Subcutaneous abdominal adipose tissue (tissue), 5 donors: ENCODE measurements at regions not wholly inside any gene's neighbourhood (a gene's known extent, or its start where the extent isn't known, plus 50 kb on each side); places are given as distances from the start of the nearest gene placed in this dataset.

Source experiments
- H3K27ac ChIP-seq: one replicate; pipeline ENCODE4 v1.7.0; 2013; ENCODE audit warnings: low read depth, mild to moderate bottlenecking, inconsistent platforms, low read length, moderate library complexity
- H3K27me3 ChIP-seq, 5 donors: one replicate each; pipeline ENCODE4 v1.7.0; 2013; ENCODE audit warnings: low read length in 5 of 5, inconsistent platforms in 1 of 5; ENCODE audit not compliant: control insufficient read depth in 5 of 5, insufficient read depth in 4 of 5
- H3K36me3 ChIP-seq, 5 donors: one replicate each; pipeline ENCODE4 v1.7.0; 2013; ENCODE audit warnings: low read length in 5 of 5; ENCODE audit not compliant: control insufficient read depth in 5 of 5, insufficient read depth in 5 of 5
- H3K4me1 ChIP-seq, 5 donors: one replicate each; pipeline ENCODE4 v1.7.0; 2013; ENCODE audit warnings: low read length in 5 of 5, mild to moderate bottlenecking in 3 of 5, moderate library complexity in 1 of 5; ENCODE audit not compliant: control insufficient read depth in 5 of 5, insufficient read depth in 5 of 5
- H3K4me3 ChIP-seq, 5 donors: one replicate each; pipeline ENCODE4 v1.7.0; 2013; ENCODE audit warnings: low read length in 5 of 5, low read depth in 1 of 5
- H3K9ac ChIP-seq, 5 donors: one replicate each; pipeline ENCODE4 v1.7.0; 2013; ENCODE audit warnings: low read length in 5 of 5, mild to moderate bottlenecking in 4 of 5, moderate library complexity in 3 of 5
- H3K9me3 ChIP-seq, 5 donors: one replicate each; pipeline ENCODE4 v1.7.0; 2013; ENCODE audit warnings: low read length in 5 of 5; ENCODE audit not compliant: control insufficient read depth in 5 of 5
- donor health status: healthy.
- donor health status: healthy.
- donor health status: healthy.
- donor health status: healthy.
- donor health status: healthy.

GRCh38 chr6:14750059-14750661 lies 495.7 kb upstream of the JARID2 start:
- no peaks in the 10 kb centered on the region for H3K27me3 ChIP-seq
- H3K4me1 ChIP-seq, result no peaks in the 10 kb centered on the region
- H3K9ac ChIP-seq, result no peak overlapping the region
- no peak overlapping the region for H3K4me3 ChIP-seq
- H3K9me3 ChIP-seq, result no peaks in the 10 kb centered on the region
- H3K27ac ChIP-seq, result no peak overlapping the region
- no peaks in the 10 kb centered on the region for H3K36me3 ChIP-seq

- Histone ChIP-seq H3K9me3 (no peaks in the 10 kb centered on the region), H3K27ac (no peak overlapping the region), H3K4me3 (no peak overlapping the region), H3K36me3 (no peaks in the 10 kb centered on the region), H3K27me3 (no peaks in the 10 kb centered on the region), H3K9ac (no peak overlapping the region), H3K4me1 (no peaks in the 10 kb centered on the region)
These were observed 494.2 kb upstream of the JARID2 start for GRCh38 chr6:14751645-14752175.

GRCh38 chr6:14754751-14755513 lies 490.9 kb upstream of the JARID2 start:
- no peak overlapping the region for H3K4me3 ChIP-seq
- no peak overlapping the region for H3K9ac ChIP-seq
- H3K27me3 ChIP-seq, result no peaks in the 10 kb centered on the region
- no peak overlapping the region for H3K27ac ChIP-seq
- no peaks in the 10 kb centered on the region for H3K4me1 ChIP-seq
- no peaks in the 10 kb centered on the region for H3K9me3 ChIP-seq
- H3K36me3 ChIP-seq, result no peaks in the 10 kb centered on the region

GRCh38 chr6:14756340-14756739 lies 489.5 kb upstream of the JARID2 start:
- Histone ChIP-seq H3K4me1 (no peaks in the 10 kb centered on the region), H3K4me3 (no peak overlapping the region), H3K27me3 (no peaks in the 10 kb centered on the region), H3K27ac (no peak overlapping the region), H3K9me3 (no peaks in the 10 kb centered on the region), H3K36me3 (no peaks in the 10 kb centered on the region), H3K9ac (no peak overlapping the region)

GRCh38 chr6:14757014-14757413 lies 488.9 kb upstream of the JARID2 start:
- H3K27ac ChIP-seq, result no peak overlapping the region
- no peaks in the 10 kb centered on the region for H3K9me3 ChIP-seq
- H3K9ac ChIP-seq, result no peak overlapping the region
- H3K36me3 ChIP-seq, result no peaks in the 10 kb centered on the region
- H3K4me1 ChIP-seq, result peaks cover 0 to 4% (median 0%) of the 10 kb centered on the region in 5 donors
- no peak overlapping the region for H3K4me3 ChIP-seq
- no peaks in the 10 kb centered on the region for H3K27me3 ChIP-seq

- no peaks in the 10 kb centered on the region for H3K9me3 ChIP-seq
- H3K4me1 ChIP-seq, result peaks cover 0 to 8% (median 0%) of the 10 kb centered on the region in 5 donors
- no peak overlapping the region for H3K27ac ChIP-seq
- H3K36me3 ChIP-seq, result no peaks in the 10 kb centered on the region
- no peak overlapping the region for H3K4me3 ChIP-seq
- H3K27me3 ChIP-seq, result no peaks in the 10 kb centered on the region
- H3K9ac ChIP-seq, result no peak overlapping the region
These were observed 488.5 kb upstream of the JARID2 start for GRCh38 chr6:14757418-14757817.

- H3K27ac ChIP-seq, result no peak overlapping the region
- no peak overlapping the region for H3K4me3 ChIP-seq
- H3K9ac ChIP-seq, result no peak overlapping the region
- no peaks in the 10 kb centered on the region for H3K9me3 ChIP-seq
- H3K27me3 ChIP-seq, result no peaks in the 10 kb centered on the region
- no peaks in the 10 kb centered on the region for H3K36me3 ChIP-seq
- peaks cover 0 to 9% (median 0%) of the 10 kb centered on the region in 5 donors for H3K4me1 ChIP-seq
These were observed 487.3 kb upstream of the JARID2 start for GRCh38 chr6:14758421-14759081.

- no peak overlapping the region for H3K27ac ChIP-seq
- no peak overlapping the region for H3K9ac ChIP-seq
- H3K4me1 ChIP-seq, result peaks cover 0 to 9% (median 0%) of the 10 kb centered on the region in 5 donors
- no peaks in the 10 kb centered on the region for H3K36me3 ChIP-seq
- H3K9me3 ChIP-seq, result no peaks in the 10 kb centered on the region
- no peaks in the 10 kb centered on the region for H3K27me3 ChIP-seq
- no peak overlapping the region for H3K4me3 ChIP-seq
These were observed 485.7 kb upstream of the JARID2 start for GRCh38 chr6:14759976-14760672.

GRCh38 chr6:14762077-14762476 lies 483.8 kb upstream of the JARID2 start:
- no peaks in the 10 kb centered on the region for H3K36me3 ChIP-seq
- H3K27ac ChIP-seq, result no peak overlapping the region
- no peaks in the 10 kb centered on the region for H3K27me3 ChIP-seq
- no peak overlapping the region for H3K9ac ChIP-seq
- H3K4me1 ChIP-seq, result peaks cover 0 to 9% (median 0%) of the 10 kb centered on the region in 5 donors
- H3K4me3 ChIP-seq, result no peak overlapping the region
- H3K9me3 ChIP-seq, result no peaks in the 10 kb centered on the region
